ENCODE measurements at regions not wholly inside any gene's neighbourhood (a gene's known extent, or its start where the extent isn't known, plus 50 kb on each side); places are given as distances from the start of the nearest gene placed in this dataset.

GRCh38 chr21:19181604-19182140 lies 778.1 kb upstream of the TMPRSS15 start:
- H2AK5ac ChIP-seq (ENCODE audit: low read depth, low read length): no peak overlapping the region
- no peak overlapping the region for H2BK5ac ChIP-seq (ENCODE audit: low read length)
- DNase-seq (ENCODE audit: low spot score): no peak
- H3K14ac ChIP-seq (ENCODE audit: low read length): no peak overlapping the region
- H3K4me1 ChIP-seq (ENCODE audit: control insufficient read depth in 2 of 2, insufficient read depth in 1 of 2, low read depth in 1 of 2, low read length in 2 of 2): no peaks in the 10 kb centered on the region
- H3K36me3 ChIP-seq (replicated peaks in 1 of 2; ENCODE audit: control insufficient read depth in 2 of 2, insufficient read depth in 2 of 2, low read length in 2 of 2): no peaks in the 10 kb centered on the region
- no peaks in the 10 kb centered on the region for H3K79me1 ChIP-seq (ENCODE audit: low read depth, low read length)
- H3K27ac ChIP-seq (replicated peaks; ENCODE audit: low read length): no peak overlapping the region
- H2AFZ ChIP-seq (ENCODE audit: low read length): no peak overlapping the region
- H2BK15ac ChIP-seq (ENCODE audit: low read length): no peak overlapping the region
- H3K23ac ChIP-seq (ENCODE audit: low read depth, low read length, poor library complexity): no peak overlapping the region
- H4K8ac ChIP-seq (ENCODE audit: low read depth, low read length): no peak overlapping the region
- no peak overlapping the region for H2BK120ac ChIP-seq (ENCODE audit: low read depth, low read length)
- no peak overlapping the region for H3K9ac ChIP-seq (ENCODE audit: low read depth, low read length, poor library complexity)
- H3K4ac ChIP-seq (ENCODE audit: low read length): no peak overlapping the region
- no peak overlapping the region for H2BK12ac ChIP-seq (ENCODE audit: low read length)
- H4K91ac ChIP-seq (ENCODE audit: low read depth, low read length, poor library complexity): no peak overlapping the region
- H3K9me3 ChIP-seq (replicated peaks in 1 of 2; ENCODE audit: control insufficient read depth in 2 of 2, insufficient read depth in 1 of 2, low read depth in 1 of 2, low read length in 2 of 2): no peaks in the 10 kb centered on the region
- no peaks in the 10 kb centered on the region for H3K27me3 ChIP-seq (ENCODE audit: control insufficient read depth in 3 of 3, insufficient read depth in 3 of 3, low read depth in 1 of 3, low read length in 3 of 3)
- WGBS, 2 donors (ENCODE audit: extremely low coverage in 2 of 2, insufficient read length in 2 of 2, insufficient replicate concordance in 1 of 2): no CpG with 5 or more reads among the region's 3 CpGs
- no peak overlapping the region for H3K4me2 ChIP-seq (ENCODE audit: insufficient read depth, low read length, poor library complexity, severe bottlenecking)
- no peak overlapping the region for H3K4me3 ChIP-seq (ENCODE audit: low read length in 2 of 2)
- no peak overlapping the region for H3K18ac ChIP-seq (ENCODE audit: low read length)

GRCh38 chr21:19197950-19198349 lies 794.4 kb upstream of the TMPRSS15 start:
- no peak for DNase-seq (ENCODE audit: low spot score)
- Histone ChIP-seq H3K4ac (ENCODE audit: low read length) (no peak overlapping the region), H3K18ac (ENCODE audit: low read length) (no peak overlapping the region), H2BK15ac (ENCODE audit: low read length) (no peak overlapping the region), H3K36me3 (replicated peaks in 1 of 2; ENCODE audit: control insufficient read depth in 2 of 2, insufficient read depth in 2 of 2, low read length in 2 of 2) (no peaks in the 10 kb centered on the region), H3K4me2 (ENCODE audit: insufficient read depth, low read length, poor library complexity, severe bottlenecking) (no peak overlapping the region), H3K27ac (replicated peaks; ENCODE audit: low read length) (no peak overlapping the region), H3K23ac (ENCODE audit: low read depth, low read length, poor library complexity) (no peak overlapping the region), H3K27me3 (ENCODE audit: control insufficient read depth in 3 of 3, insufficient read depth in 3 of 3, low read depth in 1 of 3, low read length in 3 of 3) (no peaks in the 10 kb centered on the region), H3K9me3 (replicated peaks in 1 of 2; ENCODE audit: control insufficient read depth in 2 of 2, insufficient read depth in 1 of 2, low read depth in 1 of 2, low read length in 2 of 2) (no peaks in the 10 kb centered on the region), H2AFZ (ENCODE audit: low read length) (no peak overlapping the region), H3K4me1 (ENCODE audit: control insufficient read depth in 2 of 2, insufficient read depth in 1 of 2, low read depth in 1 of 2, low read length in 2 of 2) (peaks cover 0 to 1% of the 10 kb centered on the region in 2 donors), H4K8ac (ENCODE audit: low read depth, low read length) (no peak overlapping the region), H2AK5ac (ENCODE audit: low read depth, low read length) (no peak overlapping the region), H3K4me3 (ENCODE audit: low read length in 2 of 2) (no peak overlapping the region), H3K14ac (ENCODE audit: low read length) (no peak overlapping the region), H3K9ac (ENCODE audit: low read depth, low read length, poor library complexity) (no peak overlapping the region), H2BK12ac (ENCODE audit: low read length) (no peak overlapping the region), H4K91ac (ENCODE audit: low read depth, low read length, poor library complexity) (no peak overlapping the region), H2BK120ac (ENCODE audit: low read depth, low read length) (no peak overlapping the region), H3K79me1 (ENCODE audit: low read depth, low read length) (no peaks in the 10 kb centered on the region), H2BK5ac (ENCODE audit: low read length) (no peak overlapping the region)
- no CpG with 5 or more reads among the region's 4 CpGs for WGBS, 2 donors (ENCODE audit: extremely low coverage in 2 of 2, insufficient read length in 2 of 2, insufficient replicate concordance in 1 of 2)

GRCh38 chr21:19198801-19199200 lies 795.2 kb upstream of the TMPRSS15 start:
- H3K36me3 ChIP-seq (replicated peaks in 1 of 2; ENCODE audit: control insufficient read depth in 2 of 2, insufficient read depth in 2 of 2, low read length in 2 of 2): no peaks in the 10 kb centered on the region
- H3K4ac ChIP-seq (ENCODE audit: low read length): no peak overlapping the region
- no peak overlapping the region for H4K8ac ChIP-seq (ENCODE audit: low read depth, low read length)
- H3K4me3 ChIP-seq (ENCODE audit: low read length in 2 of 2): no peak overlapping the region
- H2BK120ac ChIP-seq (ENCODE audit: low read depth, low read length): no peak overlapping the region
- H3K23ac ChIP-seq (ENCODE audit: low read depth, low read length, poor library complexity): no peak overlapping the region
- no peak overlapping the region for H2BK5ac ChIP-seq (ENCODE audit: low read length)
- H3K79me1 ChIP-seq (ENCODE audit: low read depth, low read length): no peaks in the 10 kb centered on the region
- H2AFZ ChIP-seq (ENCODE audit: low read length): no peak overlapping the region
- no peak overlapping the region for H2BK15ac ChIP-seq (ENCODE audit: low read length)
- H3K14ac ChIP-seq (ENCODE audit: low read length): no peak overlapping the region
- H3K27me3 ChIP-seq (ENCODE audit: control insufficient read depth in 3 of 3, insufficient read depth in 3 of 3, low read depth in 1 of 3, low read length in 3 of 3): no peaks in the 10 kb centered on the region
- H3K9me3 ChIP-seq (replicated peaks in 1 of 2; ENCODE audit: control insufficient read depth in 2 of 2, insufficient read depth in 1 of 2, low read depth in 1 of 2, low read length in 2 of 2): no peaks in the 10 kb centered on the region
- no peak overlapping the region for H4K91ac ChIP-seq (ENCODE audit: low read depth, low read length, poor library complexity)
- H3K27ac ChIP-seq (replicated peaks; ENCODE audit: low read length): no peak overlapping the region
- whole genome bisulfite sequencing, 2 donors (ENCODE audit: extremely low coverage in 2 of 2, insufficient read length in 2 of 2, insufficient replicate concordance in 1 of 2): no CpG with 5 or more reads among the region's 3 CpGs
- no peak for DNase-seq (ENCODE audit: low spot score)
- H2AK5ac ChIP-seq (ENCODE audit: low read depth, low read length): no peak overlapping the region
- H2BK12ac ChIP-seq (ENCODE audit: low read length): no peak overlapping the region
- H3K4me2 ChIP-seq (ENCODE audit: insufficient read depth, low read length, poor library complexity, severe bottlenecking): no peak overlapping the region
- H3K18ac ChIP-seq (ENCODE audit: low read length): no peak overlapping the region
- H3K9ac ChIP-seq (ENCODE audit: low read depth, low read length, poor library complexity): no peak overlapping the region
- H3K4me1 ChIP-seq (ENCODE audit: control insufficient read depth in 2 of 2, insufficient read depth in 1 of 2, low read depth in 1 of 2, low read length in 2 of 2): peaks cover 0 to 1% of the 10 kb centered on the region in 2 donors

- H3K27ac ChIP-seq (replicated peaks; ENCODE audit: low read length): no peak overlapping the region
Measured at GRCh38 chr21:19218163-19218562, 814.6 kb upstream of the TMPRSS15 start.

More at GRCh38 chr21:19218163-19218562, 814.6 kb upstream of the TMPRSS15 start:
- no peaks in the 10 kb centered on the region for H3K4me1 ChIP-seq (ENCODE audit: control insufficient read depth in 2 of 2, insufficient read depth in 1 of 2, low read depth in 1 of 2, low read length in 2 of 2)
- H3K9me3 ChIP-seq (replicated peaks in 1 of 2; ENCODE audit: control insufficient read depth in 2 of 2, insufficient read depth in 1 of 2, low read depth in 1 of 2, low read length in 2 of 2): no peaks in the 10 kb centered on the region
- H3K18ac ChIP-seq (ENCODE audit: low read length): no peak overlapping the region
- no peak overlapping the region for H3K4me3 ChIP-seq (ENCODE audit: low read length in 2 of 2)
- no peak overlapping the region for H2BK15ac ChIP-seq (ENCODE audit: low read length)
- no peak overlapping the region for H4K91ac ChIP-seq (ENCODE audit: low read depth, low read length, poor library complexity)
- no peak overlapping the region for H3K23ac ChIP-seq (ENCODE audit: low read depth, low read length, poor library complexity)
- no peaks in the 10 kb centered on the region for H3K36me3 ChIP-seq (replicated peaks in 1 of 2; ENCODE audit: control insufficient read depth in 2 of 2, insufficient read depth in 2 of 2, low read length in 2 of 2)
- H2BK5ac ChIP-seq (ENCODE audit: low read length): no peak overlapping the region
- DNase-seq (ENCODE audit: low spot score): no peak
- H3K4ac ChIP-seq (ENCODE audit: low read length): no peak overlapping the region
- no peak overlapping the region for H3K9ac ChIP-seq (ENCODE audit: low read depth, low read length, poor library complexity)
- H2AK5ac ChIP-seq (ENCODE audit: low read depth, low read length): no peak overlapping the region
- H3K14ac ChIP-seq (ENCODE audit: low read length): no peak overlapping the region
- H2BK12ac ChIP-seq (ENCODE audit: low read length): no peak overlapping the region
- no peaks in the 10 kb centered on the region for H3K79me1 ChIP-seq (ENCODE audit: low read depth, low read length)
- H2BK120ac ChIP-seq (ENCODE audit: low read depth, low read length): no peak overlapping the region
- no peak overlapping the region for H3K4me2 ChIP-seq (ENCODE audit: insufficient read depth, low read length, poor library complexity, severe bottlenecking)
- no peak overlapping the region for H2AFZ ChIP-seq (ENCODE audit: low read length)
- no peaks in the 10 kb centered on the region for H3K27me3 ChIP-seq (ENCODE audit: control insufficient read depth in 3 of 3, insufficient read depth in 3 of 3, low read depth in 1 of 3, low read length in 3 of 3)
- no peak overlapping the region for H4K8ac ChIP-seq (ENCODE audit: low read depth, low read length)

Measured in neuronal stem cell (in vitro differentiated cells).